GM19397 (cell line): ENCODE measurements at regions not wholly inside any gene's neighbourhood (a gene's known extent, or its start where the extent isn't known, plus 50 kb on each side); places are given as distances from the start of the nearest gene placed in this dataset.

Source experiments
- ATAC-seq: cut with Tn5 transposase; IDR thresholded peaks from one replicate; pipeline ENCODE4 v1.9.1; 2021; ENCODE audit warnings: mild to moderate bottlenecking, moderate library complexity; ENCODE audit not compliant: unreplicated experiment

DNA sequence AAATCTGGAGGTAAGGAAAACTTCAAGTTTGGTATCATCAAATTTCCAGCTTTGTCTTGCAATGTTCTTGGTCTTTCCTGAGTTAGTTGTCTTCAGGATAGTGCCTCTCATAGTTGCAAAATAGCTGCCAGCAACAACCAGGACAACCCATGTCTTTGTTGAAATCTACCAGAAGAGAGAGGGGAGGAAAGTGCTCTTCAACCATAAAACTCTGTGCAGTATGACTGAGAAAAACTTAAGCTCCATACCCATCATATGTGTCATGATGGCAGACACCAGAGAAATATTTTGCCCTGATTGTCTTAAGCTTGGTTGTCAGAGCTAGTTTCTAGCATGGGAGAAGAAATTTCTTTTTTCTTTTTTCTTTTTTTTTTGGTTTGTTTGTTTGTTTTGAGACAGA lies 103.3 kb downstream of the SPRY2 start:
- ATAC-seq: no peak

DNA sequence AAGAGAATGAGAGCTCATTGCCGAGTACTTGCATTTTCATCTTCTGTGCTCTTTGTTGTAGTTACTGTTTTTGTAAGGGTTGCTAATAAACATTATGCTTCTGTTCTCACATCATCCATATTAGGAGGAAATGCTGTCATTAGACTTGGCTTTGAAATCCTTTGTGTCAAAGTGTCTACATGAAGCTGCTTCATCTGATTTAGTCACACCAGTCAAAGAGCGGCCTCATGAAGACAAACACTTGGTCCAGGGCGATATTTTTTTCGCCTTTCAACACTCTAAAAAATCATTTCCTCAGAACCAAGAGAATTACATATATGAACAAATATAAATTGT lies 105.0 kb downstream of the SPRY2 start:
- ATAC-seq: peak; percentile 19

GRCh38 chr13:80235166-80235966 lies 105.6 kb downstream of the SPRY2 start:
- peak; percentile 84 for ATAC-seq

DNA sequence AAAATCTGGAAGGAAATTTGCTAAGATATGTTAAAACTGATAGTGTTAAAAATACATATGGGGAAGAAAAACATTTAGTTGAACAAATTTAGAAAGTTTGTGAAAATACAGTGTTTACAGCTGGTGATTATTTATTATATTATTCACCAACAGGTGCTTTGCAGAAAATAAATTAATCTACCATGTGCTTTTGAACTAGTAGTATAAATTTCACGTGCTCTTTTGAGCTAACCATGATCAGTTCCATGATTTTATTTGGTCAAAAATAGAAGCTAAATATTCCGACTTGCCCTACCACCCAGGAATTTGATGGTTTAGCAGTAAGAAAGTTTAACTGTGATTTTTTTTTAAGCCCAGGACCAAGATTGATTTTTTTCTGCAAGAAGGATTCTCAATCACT lies 113.3 kb downstream of the SPRY2 start:
- ATAC-seq: no peak

GRCh38 chr13:80226645-80227044 lies 114.3 kb downstream of the SPRY2 start:
- no peak for ATAC-seq

DNA sequence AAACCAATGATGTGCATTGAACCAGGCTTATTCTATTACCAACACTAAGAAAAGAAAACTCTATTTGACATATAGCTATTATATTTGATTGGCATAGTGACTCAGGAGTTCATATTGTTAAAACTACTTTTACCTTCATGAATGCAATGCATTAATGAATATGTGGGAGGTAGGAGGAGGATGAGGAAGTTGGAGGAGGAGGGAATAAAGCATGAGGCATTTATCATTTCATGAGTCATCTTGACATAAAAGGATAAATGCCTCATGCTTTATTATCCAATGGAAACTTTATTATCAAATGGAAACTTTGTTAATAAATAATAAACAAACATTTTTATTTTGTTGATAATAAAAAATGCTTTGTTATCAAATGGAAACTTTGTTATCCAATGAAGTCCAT lies 116.5 kb downstream of the SPRY2 start:
- ATAC-seq: no peak

DNA sequence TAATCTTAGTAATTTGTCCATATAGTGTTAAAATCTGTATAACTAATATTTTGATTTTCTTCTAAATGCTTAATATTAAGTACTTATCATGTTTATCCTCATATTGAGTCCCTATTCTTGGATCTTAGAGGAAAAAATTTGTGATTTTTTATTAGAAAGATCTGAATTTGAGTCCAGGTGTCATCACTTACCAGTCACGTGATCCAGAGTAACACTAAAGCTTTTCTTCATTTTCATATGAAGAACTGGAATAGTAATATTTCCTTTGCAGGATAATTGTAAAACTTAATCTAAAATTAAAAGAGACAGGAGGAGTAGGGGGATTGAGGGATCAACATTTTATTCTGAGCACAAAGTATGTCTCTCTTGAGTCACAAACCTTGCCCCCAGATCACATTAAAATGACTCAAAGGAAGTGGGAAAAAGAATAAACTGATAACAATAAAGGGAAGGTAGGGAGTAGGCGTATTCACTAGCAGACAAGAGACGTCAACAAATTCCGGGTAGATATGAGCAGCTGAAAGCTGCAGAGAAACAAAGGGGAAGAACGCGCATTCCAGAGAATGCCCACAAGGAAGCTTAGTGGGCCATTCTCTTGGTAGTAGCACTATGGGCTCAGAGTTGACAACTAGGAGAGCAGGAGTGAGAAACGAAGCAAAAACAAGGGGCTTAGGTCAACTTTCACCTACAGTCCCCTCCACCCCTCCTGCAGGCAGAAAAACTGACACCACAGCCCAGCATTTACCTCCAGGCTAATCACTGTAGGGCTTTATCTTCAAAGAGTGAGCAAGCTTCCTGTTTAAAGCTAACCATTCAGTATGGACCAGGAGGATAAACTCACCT lies 123.1 kb downstream of the SPRY2 start:
- no peak for ATAC-seq

DNA sequence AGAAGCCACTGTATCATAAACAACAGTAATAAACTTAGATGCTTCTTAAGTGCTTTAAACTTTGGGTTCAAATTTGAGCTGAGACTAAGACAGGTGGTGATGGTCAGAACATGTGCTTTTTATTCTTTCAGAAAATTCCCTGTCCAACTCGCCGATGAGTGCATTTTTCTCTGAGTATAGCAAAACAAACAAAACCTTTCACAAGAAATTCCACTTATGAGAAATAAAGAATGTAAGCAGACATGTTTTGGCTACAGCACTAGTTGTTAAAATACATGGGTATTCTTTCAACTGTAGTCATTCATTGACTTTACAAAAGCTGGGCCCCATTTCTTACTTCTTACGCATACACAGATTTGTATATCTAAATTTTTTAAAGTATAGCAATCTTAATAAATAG lies 125.6 kb downstream of the SPRY2 start:
- ATAC-seq: no peak

- no peak for ATAC-seq
These were observed 126.4 kb downstream of the SPRY2 start for GRCh38 chr13:80214521-80214991.

DNA sequence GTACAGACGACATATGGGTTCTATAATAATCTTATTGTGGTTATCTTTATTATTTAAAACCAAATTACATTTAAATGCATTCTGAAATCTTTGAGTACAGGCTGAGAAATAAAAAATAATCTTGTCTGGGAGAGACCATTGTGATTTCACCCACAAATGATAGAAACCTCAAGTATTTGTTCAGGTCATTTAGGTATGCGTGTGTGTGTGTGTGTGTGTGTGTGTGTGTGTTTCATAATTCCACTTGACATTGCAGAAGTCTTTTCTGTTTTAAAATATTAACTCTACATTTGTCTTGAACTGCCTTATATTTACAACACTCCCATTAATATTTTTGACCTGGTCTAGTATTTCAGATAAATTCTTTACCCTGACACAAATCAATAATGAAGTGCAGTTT lies 126.9 kb downstream of the SPRY2 start:
- ATAC-seq: no peak

DNA sequence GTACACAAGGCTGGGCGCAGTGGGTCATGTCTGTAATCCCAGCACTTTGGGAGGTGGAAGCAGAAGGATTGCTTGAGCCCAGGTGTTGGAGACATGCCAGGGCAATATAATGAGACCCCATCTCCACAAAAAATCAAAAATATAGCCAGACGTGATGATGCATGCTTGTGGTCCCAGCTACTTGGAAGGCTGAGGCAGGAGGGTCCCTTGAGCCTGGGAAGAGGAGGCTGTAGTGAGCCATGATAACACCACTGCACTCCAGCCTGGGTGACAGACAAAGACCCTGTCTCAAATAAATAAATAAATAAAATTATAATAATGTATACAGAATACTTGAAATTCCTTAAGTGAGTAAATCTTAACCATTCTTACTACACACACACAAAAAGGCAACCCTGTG lies 127.7 kb downstream of the SPRY2 start:
- no peak for ATAC-seq

GRCh38 chr13:80211566-80211965 lies 129.4 kb downstream of the SPRY2 start:
- ATAC-seq: no peak

GRCh38 chr13:80204642-80205041 lies 136.3 kb downstream of the SPRY2 start:
- ATAC-seq: no peak

DNA sequence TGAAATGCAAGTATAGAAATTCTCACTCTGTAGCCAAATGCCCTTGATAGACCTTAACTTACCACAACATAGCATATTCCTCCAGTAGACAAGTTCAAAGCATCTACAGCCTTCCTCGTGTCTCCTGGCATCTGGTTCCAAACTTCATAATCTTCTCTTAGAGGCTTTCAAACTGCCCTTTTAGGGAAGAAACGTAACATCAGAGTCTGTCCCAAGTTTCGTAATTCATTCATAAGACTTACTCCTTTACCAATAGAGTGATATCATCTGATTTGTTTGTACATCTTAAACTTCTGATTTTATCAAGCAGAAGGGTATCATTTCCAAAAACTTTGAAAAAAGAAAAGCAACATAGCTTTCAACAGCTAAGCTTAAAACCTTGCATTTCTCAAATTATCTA lies 137.4 kb downstream of the SPRY2 start:
- no peak for ATAC-seq

- ATAC-seq: no peak
These were observed 139.0 kb downstream of the SPRY2 start for GRCh38 chr13:80201694-80202468.

GRCh38 chr13:80199585-80200292 lies 141.2 kb downstream of the SPRY2 start:
- no peak for ATAC-seq

- no peak for ATAC-seq
These were observed 141.9 kb downstream of the SPRY2 start for GRCh38 chr13:80199067-80199466.

GRCh38 chr13:80196756-80197155 lies 144.2 kb downstream of the SPRY2 start:
- ATAC-seq: no peak

DNA sequence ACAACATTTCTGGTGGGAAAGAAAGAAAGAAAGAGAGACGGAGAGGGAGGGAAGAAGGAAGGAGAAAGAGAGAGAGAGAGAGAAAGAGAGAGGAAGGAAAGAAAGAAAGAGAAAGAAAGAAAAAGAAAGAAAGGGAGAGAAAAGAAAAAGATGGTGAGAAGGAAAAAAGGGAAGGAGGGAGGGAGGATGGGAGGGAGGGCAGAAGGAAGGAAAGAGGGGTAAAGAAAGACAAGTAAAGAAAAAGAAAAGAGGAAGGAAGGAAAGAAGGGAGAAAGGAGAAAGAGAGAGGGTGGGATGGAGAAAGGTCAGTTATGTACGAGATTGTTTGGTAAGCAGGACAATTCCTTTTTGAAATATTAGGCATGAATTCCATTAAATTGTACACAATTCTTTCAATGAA lies 145.3 kb downstream of the SPRY2 start:
- ATAC-seq: no peak

DNA sequence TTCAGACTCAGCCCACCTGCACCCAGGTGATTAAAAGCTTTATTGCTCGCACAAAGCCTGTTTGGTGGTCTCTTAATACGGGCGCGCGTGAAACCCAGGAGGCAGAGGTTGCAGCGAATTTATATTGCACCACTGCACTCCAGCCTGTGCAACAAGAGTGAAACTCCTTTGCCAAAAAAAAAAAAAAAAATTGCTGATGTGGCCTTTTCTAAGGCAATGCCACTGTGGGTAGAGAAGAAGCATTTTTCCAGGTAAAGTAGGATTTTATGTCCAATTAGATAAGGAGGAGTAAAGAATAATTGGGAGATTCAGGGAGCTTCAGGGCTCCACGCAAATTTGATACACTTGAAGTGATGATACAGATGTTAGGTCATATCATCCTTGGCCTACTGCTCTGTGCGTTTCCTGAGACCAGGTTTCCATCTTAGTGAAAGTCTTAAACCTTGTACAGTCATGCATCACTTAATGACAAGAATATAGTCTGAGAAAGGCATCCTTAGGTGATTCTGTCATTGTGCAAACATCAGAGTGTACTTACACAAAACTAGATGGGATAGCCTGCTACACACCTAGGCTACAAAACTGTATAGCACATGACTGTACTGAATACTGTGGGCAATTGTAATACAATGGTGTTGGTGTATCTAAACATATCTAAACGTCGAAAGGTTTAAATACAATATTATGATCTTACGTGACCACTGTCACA lies 150.9 kb downstream of the SPRY2 start:
- ATAC-seq: no peak
